HG03060 (cell line): ENCODE measurements at regions not wholly inside any gene's neighbourhood (a gene's known extent, or its start where the extent isn't known, plus 50 kb on each side); places are given as distances from the start of the nearest gene placed in this dataset.
"Not testable (repeated sequence)": the region's sequence is repeated elsewhere in the genome, so short reads cannot be mapped to it uniquely, and the experiment has no call there.

Experiments used
- ATAC-seq: cut with Tn5 transposase; IDR thresholded peaks from one replicate; pipeline ENCODE4 v1.9.1; 2021; ENCODE audit warnings: low read depth, moderate number of reproducible peaks; ENCODE audit not compliant: unreplicated experiment

GRCh38 chr7:130789436-130789835, 55.4 kb upstream of the KLF14 start:
- ATAC-seq = no peak

GRCh38 chr7:130791746-130792145, 57.7 kb upstream of the KLF14 start:
- no peak for ATAC-seq

- no peak for ATAC-seq
These were observed 60.0 kb upstream of the KLF14 start for GRCh38 chr7:130793855-130794618.

- no peak for ATAC-seq
These were observed 60.6 kb upstream of the KLF14 start for GRCh38 chr7:130794619-130794922.

- ATAC-seq = not testable (repeated sequence)
These were observed 62.4 kb upstream of the KLF14 start for GRCh38 chr7:130796425-130796824.

- ATAC-seq = no peak
These were observed 69.1 kb upstream of the KLF14 start for GRCh38 chr7:130803127-130803526.

GRCh38 chr7:130804220-130804619, 70.2 kb upstream of the KLF14 start:
- no peak for ATAC-seq

GRCh38 chr7:130812819-130813218, 78.8 kb upstream of the KLF14 start:
- ATAC-seq = not testable (repeated sequence)

- ATAC-seq = no peak
These were observed 80.8 kb upstream of the KLF14 start for GRCh38 chr7:130814778-130815335.

GRCh38 chr7:130818056-130818455, 84.0 kb upstream of the KLF14 start:
- ATAC-seq = no peak

GRCh38 chr7:130821864-130822263, 87.9 kb upstream of the KLF14 start:
- ATAC-seq = no peak

GRCh38 chr7:130822642-130823041, 88.6 kb upstream of the KLF14 start:
- ATAC-seq = no peak

GRCh38 chr7:130823060-130823459, 89.1 kb upstream of the KLF14 start:
- no peak for ATAC-seq

GRCh38 chr7:130825819-130826218, 91.8 kb upstream of the KLF14 start:
- ATAC-seq = no peak

GRCh38 chr7:130829415-130829814, 95.4 kb upstream of the KLF14 start:
- no peak for ATAC-seq

- ATAC-seq = no peak
These were observed 97.3 kb upstream of the KLF14 start for GRCh38 chr7:130831322-130831721.

GRCh38 chr7:130831817-130832481, 97.9 kb upstream of the KLF14 start:
- no peak for ATAC-seq

GRCh38 chr7:130838738-130839137, 104.7 kb upstream of the KLF14 start:
- ATAC-seq = no peak

GRCh38 chr7:130840599-130840998, 106.6 kb upstream of the KLF14 start:
- ATAC-seq = no peak

GRCh38 chr7:130841416-130841815, 107.4 kb upstream of the KLF14 start:
- no peak for ATAC-seq

GRCh38 chr7:130843703-130844102, 109.7 kb upstream of the KLF14 start:
- no peak for ATAC-seq
